SU-DHL-6 (cell line): ENCODE measurements at regions not wholly inside any gene's neighbourhood (a gene's known extent, or its start where the extent isn't known, plus 50 kb on each side); places are given as distances from the start of the nearest gene placed in this dataset.

Experiments
- EZH2phosphoT487 ChIP-seq: fragments of 200-600 bp; sonication (generic), shearing (Covaris generic); conservative IDR thresholded peaks from 2 replicates; pipeline ENCODE4 v1.6.1; 2018; ENCODE audit warnings: mild to moderate bottlenecking, antibody characterized with exemption, low read length, moderate library complexity, mixed read lengths
- TF ChIP-seq, protein P1 (sequence below): fragments of 200-600 bp; sonication (generic); IDR thresholded peaks from one replicate; pipeline ENCODE4 v1.5.1; 2017; ENCODE audit warnings: antibody characterized with exemption, mild to moderate bottlenecking, low read length, moderate library complexity; ENCODE audit not compliant: insufficient read depth, poor library complexity, severe bottlenecking

DNA sequence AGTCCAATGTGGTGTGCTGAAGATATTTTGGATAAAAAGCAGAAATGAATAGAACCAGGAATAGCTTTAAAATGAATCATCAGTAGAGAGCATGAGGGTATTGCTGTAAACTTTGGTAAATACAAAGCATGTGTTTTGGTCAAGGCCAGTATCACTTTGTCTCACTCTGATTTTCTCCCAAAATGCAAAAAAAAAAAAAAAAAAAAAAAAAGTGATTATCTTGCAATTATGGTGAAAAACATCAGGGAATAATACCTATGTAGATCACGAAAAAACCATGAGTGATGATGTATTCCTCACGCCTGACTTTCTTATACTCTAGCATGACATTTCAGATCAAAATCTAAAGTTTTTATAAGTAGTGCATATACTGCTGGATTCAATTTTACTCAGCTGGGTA is 897.9 kb upstream of the FAT3 start:
- TF ChIP-seq, protein P1, sequence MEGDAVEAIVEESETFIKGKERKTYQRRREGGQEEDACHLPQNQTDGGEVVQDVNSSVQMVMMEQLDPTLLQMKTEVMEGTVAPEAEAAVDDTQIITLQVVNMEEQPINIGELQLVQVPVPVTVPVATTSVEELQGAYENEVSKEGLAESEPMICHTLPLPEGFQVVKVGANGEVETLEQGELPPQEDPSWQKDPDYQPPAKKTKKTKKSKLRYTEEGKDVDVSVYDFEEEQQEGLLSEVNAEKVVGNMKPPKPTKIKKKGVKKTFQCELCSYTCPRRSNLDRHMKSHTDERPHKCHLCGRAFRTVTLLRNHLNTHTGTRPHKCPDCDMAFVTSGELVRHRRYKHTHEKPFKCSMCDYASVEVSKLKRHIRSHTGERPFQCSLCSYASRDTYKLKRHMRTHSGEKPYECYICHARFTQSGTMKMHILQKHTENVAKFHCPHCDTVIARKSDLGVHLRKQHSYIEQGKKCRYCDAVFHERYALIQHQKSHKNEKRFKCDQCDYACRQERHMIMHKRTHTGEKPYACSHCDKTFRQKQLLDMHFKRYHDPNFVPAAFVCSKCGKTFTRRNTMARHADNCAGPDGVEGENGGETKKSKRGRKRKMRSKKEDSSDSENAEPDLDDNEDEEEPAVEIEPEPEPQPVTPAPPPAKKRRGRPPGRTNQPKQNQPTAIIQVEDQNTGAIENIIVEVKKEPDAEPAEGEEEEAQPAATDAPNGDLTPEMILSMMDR = no peak
- TF ChIP-seq EZH2phosphoT487 = no peak
